HG03558 (cell line): ENCODE measurements at regions not wholly inside any gene's neighbourhood (a gene's known extent, or its start where the extent isn't known, plus 50 kb on each side); places are given as distances from the start of the nearest gene placed in this dataset.
"Not testable (repeated sequence)": the region's sequence is repeated elsewhere in the genome, so short reads cannot be mapped to it uniquely, and the experiment has no call there.

ENCODE experiments used
- ATAC-seq: cut with Tn5 transposase; IDR thresholded peaks from one replicate; pipeline ENCODE4 v1.9.1; 2021; ENCODE audit warnings: moderate number of reproducible peaks; ENCODE audit not compliant: unreplicated experiment; ENCODE audit errors: extremely low read depth

DNA sequence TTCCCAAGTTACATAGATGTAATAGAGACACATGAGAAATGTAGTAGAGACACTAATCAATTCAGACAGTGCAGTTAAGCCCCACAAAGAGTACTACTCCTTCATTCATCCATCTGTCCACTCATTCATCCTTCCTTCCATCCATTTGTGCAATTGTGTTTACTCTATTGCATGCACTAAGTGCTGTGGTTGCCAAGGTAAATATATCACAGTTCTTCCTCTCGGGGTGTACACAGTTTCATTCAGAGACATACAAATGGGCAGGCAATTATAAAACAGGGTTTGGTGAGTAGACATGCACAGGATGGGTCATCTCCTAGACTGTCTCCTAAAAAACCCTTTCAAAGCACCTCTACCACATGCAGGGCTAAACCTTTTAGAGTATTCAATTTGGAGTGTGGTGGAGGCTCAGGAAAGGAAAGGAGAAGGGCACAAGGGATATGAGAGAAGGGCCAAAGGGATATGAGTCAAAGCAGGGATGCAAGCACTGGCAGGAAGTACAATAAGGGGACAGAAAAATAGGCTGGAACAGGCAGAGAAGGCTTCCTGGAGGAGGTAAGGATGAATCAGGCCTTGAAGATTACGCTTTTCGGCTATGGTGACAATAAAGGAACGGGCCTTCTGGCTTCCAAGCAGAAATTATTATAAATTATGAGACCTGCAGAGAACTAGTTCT, 153.6 kb upstream of the VKORC1L1 start:
- ATAC-seq, result not testable (repeated sequence)

DNA sequence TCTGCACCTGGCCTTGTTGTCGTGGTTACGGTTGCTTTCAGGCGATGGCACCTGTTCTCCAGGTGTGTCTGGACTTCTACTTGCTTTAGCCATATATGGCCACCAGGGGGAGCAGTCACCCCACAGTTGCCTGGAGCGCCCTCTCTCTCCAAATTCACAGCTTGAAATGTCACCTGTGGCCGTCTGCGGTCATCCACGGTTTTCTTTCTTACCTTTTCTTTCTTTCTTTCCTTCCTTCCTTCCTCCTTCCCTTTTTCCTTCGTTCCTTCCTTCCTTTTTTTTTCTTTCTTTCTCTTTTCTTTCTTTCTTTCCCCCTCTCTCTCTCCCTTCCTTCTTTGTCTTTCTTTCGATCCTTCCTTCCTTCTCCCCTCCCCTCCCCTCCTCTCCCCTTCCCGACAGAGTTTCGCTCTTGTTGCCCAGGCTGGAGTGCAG, 150.5 kb upstream of the VKORC1L1 start:
- ATAC-seq, result no peak

DNA sequence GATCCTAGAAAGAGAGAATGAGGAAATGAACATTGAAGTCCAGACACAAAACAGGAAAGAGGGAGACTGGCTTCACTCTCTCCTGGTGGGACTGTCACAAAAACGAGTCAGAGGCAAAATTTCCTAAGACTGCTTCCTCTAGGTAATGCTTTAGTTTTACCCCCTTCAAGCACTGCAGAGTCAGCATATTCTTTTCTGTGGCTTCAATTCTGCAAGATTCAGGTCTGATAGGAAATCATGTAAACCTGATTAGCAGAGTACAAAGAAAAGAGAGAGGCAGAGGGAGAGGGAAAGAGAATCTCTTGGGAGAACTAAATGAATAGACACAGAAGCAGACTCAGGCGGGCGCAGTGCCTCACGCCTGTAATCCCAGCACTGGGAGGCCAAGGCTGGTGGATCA, 145.7 kb upstream of the VKORC1L1 start:
- not testable (repeated sequence) for ATAC-seq

DNA sequence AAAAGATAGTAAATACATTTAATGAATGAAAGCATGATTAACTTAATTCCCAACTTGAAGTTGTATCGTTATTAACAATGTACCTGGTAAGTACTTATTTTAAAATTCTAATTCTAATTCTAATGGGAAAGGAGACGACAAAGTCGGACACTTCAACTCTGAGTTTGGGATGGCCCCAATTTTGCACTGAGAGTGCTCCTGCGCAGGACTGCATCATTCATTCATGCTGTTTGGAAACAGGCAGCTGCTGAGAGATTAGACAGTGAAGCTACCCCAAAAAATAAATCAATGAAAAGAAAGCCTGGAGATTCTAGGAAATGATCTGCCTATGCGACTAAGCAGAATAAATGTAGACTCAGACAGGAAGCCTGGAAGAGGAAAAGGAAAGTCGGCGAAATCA, 141.7 kb upstream of the VKORC1L1 start:
- no peak for ATAC-seq

DNA sequence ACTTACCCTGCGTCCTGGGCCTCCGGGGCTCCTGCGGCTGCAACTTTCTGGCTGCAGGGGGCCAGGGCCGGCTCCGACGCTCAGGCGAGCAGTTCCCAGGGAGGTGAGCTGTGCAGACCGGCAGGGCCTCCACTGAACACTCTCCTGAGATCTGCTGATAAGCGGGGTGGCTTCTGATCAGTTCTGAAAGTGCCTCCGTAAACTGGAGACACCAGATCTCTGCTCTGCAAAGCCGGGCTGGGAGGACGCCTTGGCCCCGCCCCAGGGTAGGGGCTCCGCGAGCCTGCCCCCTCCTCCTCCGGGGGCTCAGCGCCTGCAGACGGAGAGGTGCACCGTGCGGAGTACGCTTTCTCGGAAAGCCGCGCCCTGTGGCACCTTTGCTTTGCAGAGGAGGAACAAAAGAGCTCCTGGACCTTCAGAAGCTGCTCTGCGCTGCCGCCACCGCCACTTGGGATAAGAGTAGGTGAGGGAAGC, 141.3 kb upstream of the VKORC1L1 start:
- ATAC-seq, result no peak

DNA sequence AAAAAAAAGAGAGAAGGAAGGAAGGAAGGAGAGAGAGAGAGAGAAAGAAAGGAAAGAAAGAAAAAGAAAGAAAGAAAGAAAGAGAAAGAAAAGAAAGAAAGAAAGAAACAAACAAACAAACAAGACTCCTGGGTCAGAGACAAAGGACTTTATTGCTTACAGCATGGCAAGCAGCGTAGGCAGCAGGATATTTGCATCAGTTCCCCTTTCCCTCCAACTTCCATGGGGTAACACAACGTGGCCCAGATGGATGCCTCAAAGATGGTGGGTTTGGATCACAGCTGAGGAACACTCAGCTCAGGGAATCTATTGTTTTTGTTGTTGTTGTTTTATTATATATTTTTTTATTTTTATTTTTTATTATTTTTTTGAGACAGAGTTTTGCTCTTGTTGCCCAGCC, 128.5 kb upstream of the VKORC1L1 start:
- no peak for ATAC-seq

DNA sequence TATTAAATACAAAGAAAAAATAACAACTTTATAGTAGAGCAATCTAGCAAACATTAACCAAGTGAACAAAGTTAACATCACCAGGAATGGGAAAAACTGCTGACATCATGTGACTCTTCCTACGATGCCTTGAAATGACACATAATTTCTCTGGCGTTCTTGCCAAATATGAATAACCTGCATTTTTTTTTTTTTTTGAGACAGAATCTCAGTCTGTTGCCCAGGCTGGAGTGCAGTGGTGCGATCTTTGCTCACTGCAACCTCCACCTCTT, 126.5 kb upstream of the VKORC1L1 start:
- ATAC-seq, result no peak

DNA sequence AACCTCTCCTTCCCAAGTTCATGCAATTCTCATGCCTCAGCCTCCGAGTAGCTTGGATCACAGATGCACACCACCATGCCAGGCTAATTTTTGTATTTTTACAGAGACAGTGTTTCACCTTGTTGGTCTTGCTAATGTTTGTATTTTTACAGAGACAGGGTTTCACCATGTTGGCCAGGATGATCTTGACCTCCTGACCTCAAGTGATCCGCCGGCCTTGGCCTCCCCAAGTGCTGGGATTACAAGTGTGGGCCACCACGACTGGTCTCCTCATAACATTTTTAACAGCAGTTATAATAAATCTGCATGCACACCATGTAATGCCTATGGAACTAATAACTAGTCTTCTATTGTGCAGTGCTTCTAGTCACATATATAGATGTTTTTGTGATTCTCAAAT, 123.8 kb upstream of the VKORC1L1 start:
- no peak for ATAC-seq

DNA sequence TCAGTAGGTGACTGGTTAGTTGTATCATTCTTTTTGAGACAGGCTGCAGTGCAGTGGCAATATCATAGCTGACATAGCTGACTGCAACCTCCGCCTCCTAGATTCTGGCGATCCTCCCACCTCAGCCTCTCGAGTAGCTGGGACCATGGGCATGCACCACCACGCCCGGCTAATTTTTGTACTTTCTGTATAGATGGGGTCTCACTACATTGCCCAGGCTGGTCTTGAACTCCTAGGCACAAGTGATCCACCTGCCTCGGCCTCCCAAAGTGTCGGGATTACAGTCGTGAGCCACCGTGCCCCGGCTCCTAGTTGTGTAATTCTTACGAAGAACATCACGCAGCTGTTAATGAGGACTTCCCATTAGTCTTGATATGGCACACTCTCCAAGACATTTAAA, 123.4 kb upstream of the VKORC1L1 start:
- no peak for ATAC-seq

DNA sequence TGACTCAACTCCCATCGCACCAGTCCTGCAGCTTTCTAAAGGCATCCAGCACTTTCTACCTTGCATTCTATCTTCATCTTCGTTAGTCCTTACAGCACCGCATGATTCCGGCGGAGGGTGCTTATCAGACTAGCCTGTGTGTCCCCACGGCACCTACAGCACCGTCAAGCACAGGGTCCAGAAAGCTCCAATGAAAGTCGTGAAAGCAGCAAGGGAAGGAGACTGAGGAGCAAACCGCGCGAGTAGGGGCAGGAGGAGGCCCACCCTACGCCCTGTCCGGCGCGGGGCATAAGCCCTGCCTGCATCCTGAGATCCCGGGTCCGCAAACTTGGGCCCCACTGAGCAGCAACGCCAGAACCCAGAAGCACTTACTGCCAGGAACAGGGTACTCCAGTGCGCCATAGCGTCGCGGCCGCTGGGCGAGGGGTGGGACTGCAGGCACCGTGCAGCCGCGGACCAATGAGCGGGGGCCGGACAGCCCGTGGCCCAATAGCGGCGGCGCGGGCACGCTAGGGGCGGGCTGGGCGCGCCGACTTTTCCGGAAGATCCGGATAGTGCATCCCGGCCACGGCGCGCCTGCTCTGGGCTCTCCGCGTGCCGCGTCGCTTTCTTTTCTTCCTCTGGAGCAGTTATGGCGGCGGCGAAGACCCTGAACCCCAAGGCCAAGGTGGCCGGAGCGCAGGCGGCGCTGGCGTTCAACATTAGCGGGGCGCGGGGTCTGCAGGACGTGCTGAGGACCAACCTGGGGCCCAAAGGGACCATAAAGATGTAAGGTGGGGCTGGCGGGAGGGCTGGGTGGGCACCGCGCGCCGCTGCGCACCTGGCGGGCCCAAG, 122.1 kb upstream of the VKORC1L1 start:
- ATAC-seq, result peak; percentile 96

DNA sequence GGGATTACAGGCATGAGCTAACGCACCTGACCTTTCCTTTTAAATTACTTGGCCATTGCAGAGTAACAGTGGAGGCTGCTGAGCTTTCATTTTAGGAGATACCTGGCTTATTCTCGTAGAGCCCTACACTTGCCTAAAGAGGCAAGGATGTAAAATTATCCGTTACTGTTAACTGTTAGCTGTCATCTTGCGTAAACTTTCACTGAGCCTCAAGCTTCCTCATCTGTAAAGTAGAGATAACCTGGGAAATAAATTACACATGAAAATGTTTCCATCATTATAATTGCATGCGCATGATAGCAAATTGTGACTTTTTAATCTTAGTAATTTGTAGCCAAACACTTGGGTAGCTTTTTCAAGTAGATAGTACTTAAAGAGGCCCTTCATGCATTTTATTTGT, 118.8 kb upstream of the VKORC1L1 start:
- ATAC-seq, result not testable (repeated sequence)

DNA sequence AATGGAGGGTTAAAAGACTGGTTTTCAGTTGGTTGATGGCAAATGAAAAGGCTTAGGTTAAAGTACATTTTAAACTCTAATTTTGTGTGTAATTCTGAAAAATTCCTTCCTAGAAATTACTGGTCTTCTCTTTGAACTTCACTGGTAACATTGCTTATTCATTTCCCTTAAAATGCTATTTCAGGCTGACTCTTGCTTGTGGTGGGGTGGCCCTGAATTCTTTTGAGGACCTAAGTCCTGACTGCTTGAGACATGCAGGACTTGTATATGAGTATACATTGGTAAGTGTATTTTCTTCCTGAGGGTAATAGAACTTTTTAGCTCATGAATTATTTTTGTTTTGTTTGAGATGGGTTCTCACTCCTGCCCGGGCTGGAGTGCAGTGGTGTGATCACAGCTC, 113.9 kb upstream of the VKORC1L1 start:
- ATAC-seq, result not testable (repeated sequence)

DNA sequence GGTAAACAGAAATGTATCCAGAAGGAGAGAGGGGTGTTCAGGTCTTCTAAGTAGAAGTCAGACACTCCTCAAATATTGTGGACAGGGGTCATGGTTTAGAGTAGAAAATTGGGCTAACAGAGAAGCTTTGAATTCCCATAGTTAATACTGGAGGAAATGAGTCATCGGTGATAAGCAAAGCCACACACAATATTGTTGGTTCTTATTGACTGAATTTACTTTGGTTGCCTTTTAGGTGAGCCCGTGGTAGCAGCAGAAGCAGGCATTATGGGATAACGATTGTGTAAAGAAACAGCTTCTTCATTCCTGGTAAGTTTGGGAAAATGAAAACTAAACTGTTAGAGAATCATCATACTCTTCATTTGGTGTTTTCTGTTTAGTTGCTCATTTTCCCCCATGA, 110.2 kb upstream of the VKORC1L1 start:
- not testable (repeated sequence) for ATAC-seq

DNA sequence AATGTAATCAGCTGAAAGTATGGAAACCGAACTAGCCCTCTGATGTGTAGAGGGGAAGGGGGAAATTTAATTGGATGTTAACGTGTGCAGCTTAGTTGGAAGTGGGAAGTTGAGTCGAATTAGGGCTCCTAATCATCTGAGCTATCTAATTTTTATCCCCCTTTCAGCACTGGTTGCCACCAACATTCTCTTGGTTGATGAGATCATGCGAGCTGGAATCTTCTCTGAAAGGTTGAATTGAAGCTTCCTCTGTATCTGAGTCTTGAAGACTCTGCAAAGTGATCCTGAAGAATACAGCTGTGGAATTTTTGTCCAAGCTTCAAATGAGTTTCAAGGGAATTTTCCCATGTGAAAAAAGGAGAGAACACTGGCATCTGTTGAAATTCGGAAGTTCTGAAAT, 109.8 kb upstream of the VKORC1L1 start:
- not testable (repeated sequence) for ATAC-seq

DNA sequence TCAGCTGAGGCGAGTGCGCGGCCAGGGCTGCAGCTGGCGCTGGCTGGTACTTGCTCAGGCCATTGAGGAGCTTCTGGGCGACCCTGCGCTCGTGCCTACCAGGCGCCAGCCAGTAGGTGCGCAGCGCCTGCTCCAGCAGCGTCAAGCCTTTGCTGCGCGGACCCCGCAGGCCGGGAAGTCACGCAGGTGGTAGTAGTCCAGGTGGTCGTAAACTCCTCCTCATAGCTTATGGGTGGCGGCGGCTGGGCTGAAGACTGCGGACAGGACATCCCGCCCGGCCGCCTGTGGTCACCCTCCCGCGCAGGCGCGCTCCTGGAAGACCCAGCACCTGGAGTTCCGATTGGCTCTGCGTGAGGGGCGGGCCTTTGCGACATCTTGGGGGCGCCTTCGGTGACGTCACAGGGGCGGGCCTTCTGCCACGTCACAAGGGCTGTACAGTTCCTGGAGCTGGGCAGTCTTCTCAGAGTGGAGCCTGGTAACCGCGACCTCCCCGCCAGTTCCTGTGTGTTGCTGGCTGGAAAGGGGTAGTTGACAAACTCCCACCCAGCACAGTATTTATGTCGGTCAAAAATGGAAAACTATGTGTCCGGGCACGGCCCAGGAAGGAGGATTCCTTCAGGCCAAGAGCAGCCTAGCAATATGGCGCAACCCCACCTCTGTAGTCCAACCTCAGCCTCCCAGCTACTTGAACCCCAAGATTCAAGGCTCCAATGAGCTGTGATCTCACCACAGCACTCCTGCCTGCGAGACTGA, 102.2 kb upstream of the VKORC1L1 start:
- peak; percentile 90 for ATAC-seq

DNA sequence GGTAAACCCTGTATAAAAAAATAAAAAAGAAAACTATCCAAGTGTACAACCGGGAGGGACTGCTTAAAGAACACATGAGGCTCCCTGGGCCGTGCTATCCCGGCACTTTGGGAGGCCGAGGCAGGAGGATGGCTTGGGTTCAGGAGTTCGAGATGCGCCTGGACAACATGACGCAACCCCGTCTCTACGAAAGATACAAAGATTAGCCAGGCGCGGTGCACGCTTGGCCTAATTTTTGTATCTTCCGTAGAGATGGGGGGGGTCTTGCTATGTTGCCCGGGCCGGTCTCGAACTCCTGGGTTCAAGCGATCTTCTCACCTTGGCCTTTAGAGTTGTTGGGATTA, 101.7 kb upstream of the VKORC1L1 start:
- not testable (repeated sequence) for ATAC-seq

DNA sequence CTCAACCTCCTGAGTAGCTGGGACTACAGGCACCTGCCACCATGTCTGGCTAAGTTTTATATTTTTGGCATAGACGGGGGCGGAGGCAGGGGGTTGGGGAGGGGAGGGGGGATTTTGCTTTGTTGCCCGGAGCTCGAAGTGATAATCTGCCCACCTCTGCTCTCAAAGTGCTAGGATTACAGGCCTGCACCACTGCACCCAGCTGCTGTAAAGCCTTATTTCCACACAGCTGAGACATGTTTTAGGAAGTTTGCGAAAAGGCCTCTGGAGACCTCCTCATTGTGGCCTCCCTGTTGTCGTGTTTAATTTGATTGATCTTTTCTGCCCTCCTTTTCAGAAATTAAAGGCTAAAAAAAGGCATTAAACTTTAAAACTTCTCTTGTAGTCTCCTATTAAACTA, 96.2 kb upstream of the VKORC1L1 start:
- not testable (repeated sequence) for ATAC-seq

DNA sequence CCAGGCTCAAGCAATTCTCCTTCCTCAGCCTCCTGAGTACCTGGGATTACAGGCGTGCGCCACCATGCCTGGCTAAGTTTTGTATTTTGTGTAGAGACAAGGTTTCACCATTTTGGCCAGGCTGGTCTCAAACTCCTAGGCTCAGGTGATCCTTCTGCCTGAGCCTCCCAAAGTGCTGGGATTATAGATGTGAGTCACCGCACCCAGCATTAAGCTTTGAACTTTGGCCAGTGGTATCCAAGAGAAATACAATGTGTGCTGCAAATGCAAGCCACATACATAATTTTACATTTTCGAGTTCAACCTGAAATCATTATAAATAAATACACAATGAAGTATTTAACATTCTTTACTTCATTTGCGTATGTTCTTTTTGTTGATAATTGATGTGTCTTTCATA, 82.9 kb upstream of the VKORC1L1 start:
- not testable (repeated sequence) for ATAC-seq

DNA sequence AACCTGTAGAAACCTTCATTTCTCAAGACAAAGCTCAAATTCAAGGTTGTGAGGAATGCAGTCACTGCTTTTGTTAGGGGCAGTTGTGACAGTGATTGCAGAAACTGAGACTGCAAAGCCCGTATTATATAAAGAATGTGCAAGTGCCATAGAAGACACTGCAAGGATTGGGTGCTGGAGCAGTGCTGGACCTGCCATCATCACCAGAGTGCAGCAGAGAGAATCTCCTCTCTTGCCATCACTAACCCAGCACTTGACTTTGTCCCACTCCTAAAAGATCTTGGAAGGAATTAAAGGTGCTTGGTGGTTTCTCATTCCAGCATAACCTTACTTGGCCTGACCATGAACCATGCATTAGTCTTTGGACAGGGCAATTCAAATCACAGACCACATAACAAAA, 81.1 kb upstream of the VKORC1L1 start:
- ATAC-seq, result not testable (repeated sequence)

DNA sequence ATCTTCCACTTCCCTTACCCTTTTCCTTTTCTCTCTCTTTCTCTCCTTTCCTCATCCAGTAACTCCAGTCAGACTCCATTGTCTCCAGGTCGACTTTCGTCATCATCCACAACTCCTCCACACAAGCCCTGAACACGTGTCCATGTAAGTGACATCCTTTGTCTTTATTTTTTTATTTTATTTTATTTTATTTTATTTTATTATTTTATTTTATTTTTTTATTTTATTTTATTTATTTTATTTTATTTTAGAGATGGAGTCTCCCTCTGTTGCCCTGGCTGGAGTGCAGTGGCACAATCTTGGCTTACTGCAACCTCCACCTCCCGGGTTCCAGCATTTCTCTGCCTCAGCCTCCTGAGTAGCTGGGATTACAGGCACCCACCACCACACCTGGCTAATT, 80.1 kb upstream of the VKORC1L1 start:
- ATAC-seq, result not testable (repeated sequence)
